ENCODE measurements at regions not wholly inside any gene's neighbourhood (a gene's known extent, or its start where the extent isn't known, plus 50 kb on each side); places are given as distances from the start of the nearest gene placed in this dataset.

DNA sequence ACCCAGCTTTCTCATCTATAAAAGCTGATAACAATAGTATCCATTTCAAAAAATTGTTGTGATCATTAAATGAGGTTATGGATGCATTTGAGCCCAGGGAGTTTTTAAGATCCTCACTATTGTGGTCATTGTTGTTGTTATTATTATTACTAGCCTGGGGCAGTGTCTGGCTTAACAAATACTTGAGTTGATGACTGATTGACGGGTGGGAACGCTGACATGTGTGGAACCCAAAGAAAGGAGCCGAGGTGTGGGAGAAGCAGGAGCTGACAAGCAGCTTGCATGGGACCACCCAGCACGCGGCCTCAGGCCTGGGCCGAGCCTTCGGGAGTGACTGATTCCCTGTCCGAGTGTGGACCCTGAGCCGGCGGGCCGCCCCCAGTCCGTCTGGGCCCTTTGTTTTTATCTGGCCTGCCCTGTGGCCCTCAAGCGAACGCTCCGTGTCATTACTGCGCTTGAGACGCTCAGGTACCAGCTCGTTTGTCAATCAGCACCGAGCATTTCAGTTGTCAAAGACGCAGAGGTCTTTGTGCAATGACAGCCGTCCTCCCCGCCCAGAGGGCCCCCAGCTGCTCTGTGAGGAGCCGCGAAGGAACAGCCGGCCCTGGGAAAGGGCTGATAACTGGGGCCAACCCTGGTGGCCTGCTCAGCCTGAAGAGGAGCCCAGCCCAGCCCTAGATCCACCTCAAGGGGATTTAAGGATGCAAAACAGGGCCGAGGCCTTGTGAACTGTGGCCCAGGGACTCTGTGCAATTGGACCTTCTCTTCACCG, 132.9 kb upstream of the FOXF1 start:
- DNase-seq: no peak

DNA sequence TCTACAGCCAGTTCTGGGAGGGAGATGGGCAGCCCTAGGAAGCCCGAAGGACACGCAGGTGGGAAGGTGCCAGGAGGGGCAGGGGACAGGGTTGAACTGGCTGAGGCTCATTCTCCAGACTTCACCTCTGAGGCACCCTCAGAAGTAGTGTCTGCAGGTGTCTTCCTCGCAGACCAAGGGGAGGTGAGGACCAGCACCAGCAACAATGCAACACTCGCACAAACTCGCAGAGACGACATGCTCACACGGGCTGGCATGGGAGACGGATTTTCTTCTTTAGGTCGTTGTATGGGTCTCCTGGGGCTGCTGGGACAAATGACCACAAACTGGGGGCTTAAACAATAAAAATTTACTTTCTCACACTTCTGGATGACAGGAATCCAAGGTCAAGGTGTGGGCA, 132.2 kb upstream of the FOXF1 start:
- no peak for DNase-seq

DNA sequence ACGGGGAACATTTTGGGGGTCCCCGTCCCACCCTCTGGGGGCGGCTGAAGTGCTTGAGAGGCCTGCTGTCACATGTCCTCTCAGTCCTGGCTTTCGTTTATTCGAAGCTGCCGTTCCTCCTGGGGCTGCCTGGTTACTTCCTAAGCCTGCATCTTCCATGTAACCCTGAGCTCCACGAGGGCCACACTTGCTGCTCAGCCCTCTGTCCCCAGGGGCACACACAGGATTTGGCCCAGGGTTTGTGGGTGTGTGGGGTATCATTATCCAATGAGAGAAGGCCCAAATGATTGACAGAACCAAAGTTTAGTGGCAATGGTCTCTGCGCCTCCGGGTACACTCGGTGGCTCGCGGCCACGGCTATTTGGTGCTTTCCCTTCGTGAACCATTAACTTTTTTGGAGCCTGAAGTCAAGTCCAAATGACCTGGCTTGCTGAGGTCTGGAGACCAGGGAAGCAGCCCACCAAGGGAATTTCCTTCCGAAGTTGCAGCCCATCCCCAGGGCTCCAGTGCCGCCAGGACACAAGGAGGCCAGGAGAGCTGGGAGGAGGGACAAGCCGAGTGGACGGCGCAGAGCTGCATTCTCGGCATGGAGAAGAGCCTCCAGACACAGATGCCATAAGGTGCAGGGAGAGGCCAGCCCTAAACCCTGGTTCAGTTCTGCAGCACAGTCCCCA, 131.4 kb upstream of the FOXF1 start:
- DNase-seq: no peak

- no peak for DNase-seq
Observed at GRCh38 chr16:86379505-86379846, 130.9 kb upstream of the FOXF1 start.

- no peak for DNase-seq
Observed at GRCh38 chr16:86380030-86380429, 130.3 kb upstream of the FOXF1 start.

GRCh38 chr16:86381491-86381890, 128.8 kb upstream of the FOXF1 start:
- DNase-seq: no peak

- no peak for DNase-seq
Observed at GRCh38 chr16:86382067-86382773, 128.1 kb upstream of the FOXF1 start.

DNA sequence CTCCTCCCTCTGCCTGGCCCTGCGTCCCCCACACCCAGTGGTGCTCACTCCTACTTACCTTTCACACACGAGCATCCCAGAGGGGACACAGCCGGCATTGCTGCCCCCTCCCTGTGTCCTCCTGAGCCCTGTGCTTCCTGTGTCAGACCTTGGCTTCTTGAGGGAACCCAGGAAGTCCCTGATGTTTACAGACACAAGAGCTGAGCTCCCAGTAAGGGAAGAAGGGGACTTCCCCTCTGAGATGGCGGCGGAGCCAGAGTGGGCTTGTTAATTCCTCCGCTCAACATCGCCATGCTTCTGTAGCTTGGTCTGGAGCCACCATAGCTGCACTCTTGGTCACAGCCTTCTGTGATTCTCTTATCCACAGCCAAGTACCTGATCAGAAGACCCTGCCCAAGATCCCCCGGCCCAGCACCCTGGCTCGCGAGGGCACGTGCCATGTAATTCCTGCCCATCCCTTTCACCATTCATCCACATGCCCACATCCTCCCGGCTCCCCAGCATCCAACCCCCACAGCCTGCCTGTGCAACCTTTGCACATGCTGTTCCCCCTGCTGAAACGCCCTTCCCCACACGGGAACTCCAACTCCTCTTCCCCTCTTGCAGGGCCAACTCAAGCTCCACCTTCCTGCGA, 127.4 kb upstream of the FOXF1 start:
- no peak for DNase-seq

DNA sequence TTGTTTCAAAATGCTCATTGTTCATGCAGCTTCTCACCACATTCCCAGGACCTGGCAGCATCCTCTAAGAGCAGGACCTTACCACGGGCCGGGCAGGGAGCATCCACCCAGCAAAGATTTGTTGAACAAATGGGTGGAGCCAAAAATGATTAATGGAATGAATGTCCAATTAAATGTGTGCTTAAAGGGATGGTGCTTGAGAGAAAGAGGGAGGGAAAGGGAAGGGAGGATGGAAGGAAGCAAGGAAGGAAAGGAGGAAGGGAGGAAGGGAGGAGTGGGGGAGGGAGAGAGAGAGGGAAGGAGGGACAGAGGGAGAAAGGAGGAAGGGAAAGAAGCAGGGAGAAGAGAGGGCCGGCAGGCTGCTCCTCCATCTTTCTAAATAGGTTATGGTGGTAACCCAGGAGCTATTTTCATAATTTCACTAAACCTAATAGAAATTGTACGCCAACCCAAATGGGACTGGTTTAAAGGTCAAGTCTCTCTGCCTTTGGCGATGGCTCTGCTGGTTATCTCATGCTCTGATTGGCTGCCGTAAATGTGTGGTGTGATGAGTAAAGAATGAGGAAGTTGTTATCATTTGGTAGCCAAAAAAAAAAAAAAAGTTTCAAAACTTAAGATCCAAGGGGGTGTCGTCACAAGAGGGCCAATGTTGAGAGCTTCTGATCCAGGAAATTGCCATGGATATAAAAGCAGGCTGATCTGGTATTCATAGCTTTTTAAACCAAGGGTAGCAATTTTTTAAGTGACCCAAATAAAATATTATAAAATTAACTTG, 126.7 kb upstream of the FOXF1 start:
- no peak for DNase-seq

- DNase-seq: no peak
Observed at GRCh38 chr16:86384263-86384649, 126.1 kb upstream of the FOXF1 start.

- no peak for DNase-seq
Observed at GRCh38 chr16:86384980-86385379, 125.3 kb upstream of the FOXF1 start.

GRCh38 chr16:86387468-86388440, 122.6 kb upstream of the FOXF1 start:
- peak in 1 of 2 donors; percentile 9 for DNase-seq

DNA sequence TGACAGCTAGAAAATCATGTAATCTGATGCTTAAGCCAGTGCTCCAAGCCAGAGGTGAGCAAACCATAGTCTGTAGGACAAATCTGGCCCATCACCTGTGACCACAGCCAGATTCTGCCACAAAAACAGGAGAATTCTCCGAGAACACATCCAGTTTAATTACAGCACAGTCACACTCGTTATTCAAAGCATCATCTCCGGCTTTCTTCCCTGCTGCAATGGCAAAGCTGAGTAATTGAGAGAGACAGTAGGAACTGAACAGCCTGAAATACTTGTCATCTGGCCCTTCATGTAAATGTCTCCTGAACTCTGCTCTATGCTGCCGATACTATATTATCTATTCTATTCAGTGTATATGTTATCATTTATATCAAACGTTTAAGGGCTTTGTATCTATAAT, 121.4 kb upstream of the FOXF1 start:
- no peak for DNase-seq

DNA sequence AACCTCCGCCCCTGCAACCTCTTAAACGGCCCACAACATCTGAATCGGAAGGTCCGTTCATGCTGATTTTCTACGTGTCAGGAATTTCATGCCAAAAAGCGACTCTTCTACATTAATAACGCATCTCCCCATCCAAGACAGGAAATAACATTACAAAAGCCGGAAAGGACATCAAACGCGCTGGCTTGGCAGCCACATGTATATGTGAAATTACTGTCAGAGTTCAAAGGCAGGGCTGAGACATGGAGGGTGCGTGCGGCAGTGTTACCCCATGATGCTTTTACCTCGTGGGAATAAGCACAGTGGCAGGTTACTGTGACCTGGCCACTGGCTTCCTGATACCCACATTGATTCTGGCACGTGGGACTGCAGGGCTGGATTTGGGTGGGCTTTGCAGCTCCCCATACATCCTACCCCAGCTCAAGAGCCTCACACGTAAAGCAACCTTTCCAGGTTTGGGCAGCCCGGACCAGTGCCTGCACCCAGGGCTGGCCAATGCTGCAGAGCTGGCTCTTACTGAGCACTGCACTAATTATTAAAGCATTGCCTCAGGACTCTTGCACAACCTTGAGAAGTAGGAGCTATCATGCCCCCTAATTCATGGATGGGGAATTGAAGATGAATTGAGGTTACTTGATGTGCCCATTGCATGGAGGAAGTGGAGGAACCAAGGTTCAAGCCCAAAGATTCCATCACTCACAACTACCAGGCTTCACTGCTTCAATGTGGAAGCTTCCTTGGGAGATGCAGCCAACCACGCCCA, 120.6 kb upstream of the FOXF1 start:
- no peak for DNase-seq

DNA sequence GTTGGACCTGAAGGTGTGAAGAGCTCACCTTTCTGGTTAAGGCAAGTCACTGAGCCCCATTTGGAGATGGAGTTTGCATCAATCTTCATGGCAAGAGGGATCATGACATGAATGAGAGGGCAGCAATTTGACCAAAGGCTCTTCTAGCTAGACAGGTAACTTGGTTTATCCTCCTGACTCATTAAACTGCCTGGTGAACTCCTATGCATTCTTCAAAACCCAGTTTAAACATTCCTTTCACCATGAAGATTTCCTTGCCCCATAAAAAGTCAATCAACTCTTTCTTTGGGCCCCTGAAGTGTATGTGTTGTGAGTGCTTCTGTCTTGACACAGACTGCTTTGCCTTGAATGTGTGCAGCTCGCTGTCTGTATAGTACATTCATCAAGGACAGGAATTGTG, 120.0 kb upstream of the FOXF1 start:
- DNase-seq: no peak

GRCh38 chr16:86391486-86391885, 118.8 kb upstream of the FOXF1 start:
- no peak for DNase-seq

DNA sequence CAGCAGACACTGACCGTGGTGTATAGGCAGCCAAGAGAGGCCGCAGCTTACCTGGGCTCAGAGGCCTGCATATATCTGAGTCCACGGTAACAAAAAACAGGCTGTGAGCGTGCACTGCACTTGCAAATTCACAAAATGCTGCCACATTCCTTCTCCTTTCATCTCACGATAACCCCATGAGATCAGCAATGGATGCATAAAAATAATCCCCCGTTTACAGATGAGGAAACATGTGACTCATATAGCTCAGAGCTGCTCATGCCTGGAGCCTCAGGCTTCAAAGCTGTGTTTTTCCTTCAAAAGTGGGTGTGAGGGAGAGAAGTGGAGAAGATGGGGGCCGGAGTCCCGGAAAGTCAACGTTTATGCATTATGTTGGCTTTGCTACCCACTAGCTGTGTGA, 118.3 kb upstream of the FOXF1 start:
- no peak for DNase-seq

DNA sequence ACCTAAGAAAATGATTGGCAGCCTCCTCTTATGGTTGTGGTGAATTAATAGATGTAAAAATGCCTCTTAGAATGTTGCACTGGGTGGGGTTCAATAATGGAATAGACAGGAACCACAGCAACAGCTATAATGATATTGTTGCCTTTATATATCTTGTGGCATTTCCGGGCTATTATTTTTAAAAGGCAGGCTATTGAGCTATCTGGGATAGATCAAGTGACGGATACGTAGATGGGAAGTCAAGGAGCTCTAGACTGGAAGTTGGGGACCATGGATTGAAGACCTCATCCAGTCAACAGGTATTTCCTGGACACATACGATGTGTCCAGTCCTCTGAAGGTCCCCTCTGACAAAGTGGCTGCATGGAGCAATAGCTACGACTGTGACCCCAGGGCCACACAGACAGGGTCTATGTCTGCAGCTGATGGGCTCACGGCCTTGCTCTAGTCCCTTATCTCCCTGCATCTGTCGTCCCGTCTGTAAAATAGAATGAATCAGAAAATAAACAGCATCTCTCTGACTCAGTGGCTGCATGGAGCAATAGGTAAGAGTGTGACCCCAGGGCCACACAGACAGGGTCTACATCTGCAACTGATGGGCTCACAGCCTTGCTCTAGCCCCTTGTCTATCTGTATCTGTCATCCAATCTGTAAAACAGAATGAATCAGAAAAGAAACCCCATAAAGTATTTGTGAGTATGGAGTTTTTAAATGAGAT, 117.7 kb upstream of the FOXF1 start:
- DNase-seq: no peak

GRCh38 chr16:86393907-86394626, 116.3 kb upstream of the FOXF1 start:
- no peak for DNase-seq

Measured in stimulated activated CD4-positive, alpha-beta T cell treated with anti-CD3 and anti-CD28 coated beads, Interleukin-2, amount 100 ng/mL, for 24 hours (primary cell).